Activated naive CD8-positive, alpha-beta T cell treated with anti-CD3 and anti-CD28 coated beads for 36 hours (primary cell): ENCODE measurements at regions not wholly inside any gene's neighbourhood (a gene's known extent, or its start where the extent isn't known, plus 50 kb on each side); places are given as distances from the start of the nearest gene placed in this dataset.

ENCODE experiments used
- DNase-seq: peaks from one replicate; pipeline ENCODE4 v3.0.0; 2021
- H3K27ac Mint-ChIP-seq: one replicate; pipeline ENCODE4 v1.8.0; 2022; ENCODE audit warnings: mild to moderate bottlenecking, moderate library complexity, mixed read lengths
- H3K27me3 Mint-ChIP-seq: one replicate; pipeline ENCODE4 v1.8.0; 2022; ENCODE audit warnings: mild to moderate bottlenecking, mixed read lengths
- H3K36me3 Mint-ChIP-seq: one replicate; pipeline ENCODE4 v1.8.0; 2021; ENCODE audit warnings: mild to moderate bottlenecking, mixed read lengths
- H3K4me1 Mint-ChIP-seq: one replicate; pipeline ENCODE4 v1.8.0; 2021; ENCODE audit warnings: mixed read lengths
- H3K4me3 Mint-ChIP-seq: one replicate; pipeline ENCODE4 v1.8.0; 2022; ENCODE audit warnings: mild to moderate bottlenecking, moderate library complexity, mixed read lengths
- H3K9me3 Mint-ChIP-seq: one replicate; pipeline ENCODE4 v1.8.0; 2022; ENCODE audit warnings: mixed read lengths

GRCh38 chr1:193791746-193792145 lies 605.3 kb upstream of the B3GALT2 start:
- no peak overlapping the region for H3K27ac Mint-ChIP-seq
- no peaks in the 10 kb centered on the region for H3K27me3 Mint-ChIP-seq
- H3K4me1 Mint-ChIP-seq, result no peaks in the 10 kb centered on the region

GRCh38 chr1:193787061-193787460 lies 600.6 kb upstream of the B3GALT2 start:
- Mint-ChIP-seq H3K9me3 (no peaks in the 10 kb centered on the region), H3K36me3 (no peaks in the 10 kb centered on the region), H3K4me3 (no peak overlapping the region), H3K27ac (no peak overlapping the region), H3K27me3 (no peaks in the 10 kb centered on the region), H3K4me1 (no peaks in the 10 kb centered on the region)
- no peak for DNase-seq

More at GRCh38 chr1:193791746-193792145, 605.3 kb upstream of the B3GALT2 start:
- no peaks in the 10 kb centered on the region for H3K9me3 Mint-ChIP-seq
- H3K36me3 Mint-ChIP-seq, result no peaks in the 10 kb centered on the region
- H3K4me3 Mint-ChIP-seq, result no peak overlapping the region
- DNase-seq, result no peak

- no peaks in the 10 kb centered on the region for H3K9me3 Mint-ChIP-seq
- H3K4me1 Mint-ChIP-seq, result no peaks in the 10 kb centered on the region
- H3K27me3 Mint-ChIP-seq, result no peaks in the 10 kb centered on the region
- H3K27ac Mint-ChIP-seq, result no peak overlapping the region
- DNase-seq, result no peak
- no peak overlapping the region for H3K4me3 Mint-ChIP-seq
- H3K36me3 Mint-ChIP-seq, result no peaks in the 10 kb centered on the region
Observed at GRCh38 chr1:193785850-193786420, 599.5 kb upstream of the B3GALT2 start.

GRCh38 chr1:193774536-193775323 lies 588.3 kb upstream of the B3GALT2 start:
- no peaks in the 10 kb centered on the region for H3K27me3 Mint-ChIP-seq
- H3K4me3 Mint-ChIP-seq, result no peak overlapping the region
- peaks cover 10% of the 10 kb centered on the region for H3K9me3 Mint-ChIP-seq
- H3K27ac Mint-ChIP-seq, result no peak overlapping the region
- peaks cover 2% of the 10 kb centered on the region for H3K4me1 Mint-ChIP-seq
- no peak for DNase-seq
- peaks cover 2% of the 10 kb centered on the region for H3K36me3 Mint-ChIP-seq

- H3K4me3 Mint-ChIP-seq, result no peak overlapping the region
- H3K4me1 Mint-ChIP-seq, result peaks cover 2% of the 10 kb centered on the region
- peaks cover 10% of the 10 kb centered on the region for H3K9me3 Mint-ChIP-seq
- H3K27ac Mint-ChIP-seq, result no peak overlapping the region
- H3K36me3 Mint-ChIP-seq, result peaks cover 2% of the 10 kb centered on the region
- H3K27me3 Mint-ChIP-seq, result no peaks in the 10 kb centered on the region
- DNase-seq, result no peak
Observed at GRCh38 chr1:193771596-193771995, 585.2 kb upstream of the B3GALT2 start.

GRCh38 chr1:193769651-193770050 lies 583.2 kb upstream of the B3GALT2 start:
- H3K4me3 Mint-ChIP-seq, result no peak overlapping the region
- DNase-seq, result no peak
- H3K27me3 Mint-ChIP-seq, result no peaks in the 10 kb centered on the region
- peaks cover 2% of the 10 kb centered on the region for H3K4me1 Mint-ChIP-seq
- H3K27ac Mint-ChIP-seq, result no peak overlapping the region
- no peaks in the 10 kb centered on the region for H3K36me3 Mint-ChIP-seq
- H3K9me3 Mint-ChIP-seq, result no peaks in the 10 kb centered on the region

- no peak overlapping the region for H3K27ac Mint-ChIP-seq
Observed at GRCh38 chr1:193767886-193768285, 581.5 kb upstream of the B3GALT2 start.

GRCh38 chr1:193766329-193766728 lies 579.9 kb upstream of the B3GALT2 start:
- no peak for DNase-seq
- no peak overlapping the region for H3K27ac Mint-ChIP-seq
- no peaks in the 10 kb centered on the region for H3K36me3 Mint-ChIP-seq
- no peaks in the 10 kb centered on the region for H3K9me3 Mint-ChIP-seq
- no peak overlapping the region for H3K4me3 Mint-ChIP-seq
- no peaks in the 10 kb centered on the region for H3K4me1 Mint-ChIP-seq
- no peaks in the 10 kb centered on the region for H3K27me3 Mint-ChIP-seq

More at GRCh38 chr1:193767886-193768285, 581.5 kb upstream of the B3GALT2 start:
- no peak overlapping the region for H3K4me3 Mint-ChIP-seq
- H3K27me3 Mint-ChIP-seq, result no peaks in the 10 kb centered on the region
- no peaks in the 10 kb centered on the region for H3K9me3 Mint-ChIP-seq
- no peaks in the 10 kb centered on the region for H3K36me3 Mint-ChIP-seq
- no peaks in the 10 kb centered on the region for H3K4me1 Mint-ChIP-seq
- DNase-seq, result no peak

- H3K4me3 Mint-ChIP-seq, result no peak overlapping the region
- H3K36me3 Mint-ChIP-seq, result no peaks in the 10 kb centered on the region
- no peaks in the 10 kb centered on the region for H3K9me3 Mint-ChIP-seq
- no peaks in the 10 kb centered on the region for H3K4me1 Mint-ChIP-seq
- H3K27ac Mint-ChIP-seq, result no peak overlapping the region
- no peaks in the 10 kb centered on the region for H3K27me3 Mint-ChIP-seq
- no peak for DNase-seq
Observed at GRCh38 chr1:193763266-193763665, 576.9 kb upstream of the B3GALT2 start.

GRCh38 chr1:193762236-193762635 lies 575.8 kb upstream of the B3GALT2 start:
- H3K4me1 Mint-ChIP-seq, result no peaks in the 10 kb centered on the region

GRCh38 chr1:193755441-193755840 lies 569.0 kb upstream of the B3GALT2 start:
- H3K36me3 Mint-ChIP-seq, result peaks cover 4% of the 10 kb centered on the region
- H3K27me3 Mint-ChIP-seq, result no peaks in the 10 kb centered on the region
- H3K9me3 Mint-ChIP-seq, result peaks cover 2% of the 10 kb centered on the region
- H3K27ac Mint-ChIP-seq, result no peak overlapping the region
- H3K4me3 Mint-ChIP-seq, result no peak overlapping the region
- DNase-seq, result no peak
- H3K4me1 Mint-ChIP-seq, result no peaks in the 10 kb centered on the region

More at GRCh38 chr1:193762236-193762635, 575.8 kb upstream of the B3GALT2 start:
- no peak for DNase-seq
- no peak overlapping the region for H3K27ac Mint-ChIP-seq
- H3K27me3 Mint-ChIP-seq, result no peaks in the 10 kb centered on the region
- no peaks in the 10 kb centered on the region for H3K9me3 Mint-ChIP-seq
- H3K36me3 Mint-ChIP-seq, result no peaks in the 10 kb centered on the region
- no peak overlapping the region for H3K4me3 Mint-ChIP-seq

GRCh38 chr1:193754732-193755427 lies 568.5 kb upstream of the B3GALT2 start:
- no peaks in the 10 kb centered on the region for H3K27me3 Mint-ChIP-seq
- H3K4me1 Mint-ChIP-seq, result no peaks in the 10 kb centered on the region
- peaks cover 4% of the 10 kb centered on the region for H3K36me3 Mint-ChIP-seq
- H3K9me3 Mint-ChIP-seq, result peaks cover 2% of the 10 kb centered on the region
- no peak overlapping the region for H3K27ac Mint-ChIP-seq
- no peak for DNase-seq
- H3K4me3 Mint-ChIP-seq, result no peak overlapping the region

- H3K4me1 Mint-ChIP-seq, result no peaks in the 10 kb centered on the region
- H3K27ac Mint-ChIP-seq, result no peak overlapping the region
- peaks cover 4% of the 10 kb centered on the region for H3K36me3 Mint-ChIP-seq
- no peaks in the 10 kb centered on the region for H3K27me3 Mint-ChIP-seq
- H3K4me3 Mint-ChIP-seq, result no peak overlapping the region
- DNase-seq, result no peak
- peaks cover 2% of the 10 kb centered on the region for H3K9me3 Mint-ChIP-seq
Observed at GRCh38 chr1:193754151-193754550, 567.7 kb upstream of the B3GALT2 start.

GRCh38 chr1:193753038-193753756 lies 566.8 kb upstream of the B3GALT2 start:
- Mint-ChIP-seq H3K4me3 (no peak overlapping the region), H3K9me3 (peaks cover 2% of the 10 kb centered on the region), H3K4me1 (no peaks in the 10 kb centered on the region), H3K27ac (no peak overlapping the region), H3K36me3 (peaks cover 4% of the 10 kb centered on the region), H3K27me3 (no peaks in the 10 kb centered on the region)
- DNase-seq, result no peak

GRCh38 chr1:193749868-193750267 lies 563.5 kb upstream of the B3GALT2 start:
- Mint-ChIP-seq H3K4me3 (no peak overlapping the region), H3K9me3 (no peaks in the 10 kb centered on the region), H3K27me3 (no peaks in the 10 kb centered on the region), H3K4me1 (no peaks in the 10 kb centered on the region), H3K27ac (no peak overlapping the region), H3K36me3 (no peaks in the 10 kb centered on the region)
- no peak for DNase-seq
